Body of pancreas (tissue), 4 donors: ENCODE measurements at regions not wholly inside any gene's neighbourhood (a gene's known extent, or its start where the extent isn't known, plus 50 kb on each side); places are given as distances from the start of the nearest gene placed in this dataset.

ENCODE experiments used
- CTCF ChIP-seq, 7 experiments: fragments of 450-650 bp in 4 of 7; fragments of 200-600 bp in 3 of 7; sonication (generic) in 3 of 7; IDR thresholded peaks; one replicate each; pipeline ENCODE4 v1.5.1; 2016 to 2019; ENCODE audit warnings: antibody characterized with exemption in 7 of 7
- POLR2A ChIP-seq, 3 donors: fragments of 450-650 bp; IDR thresholded peaks; one replicate each; pipeline ENCODE4 v1.6.1; 2016; ENCODE audit warnings: antibody characterized with exemption in 3 of 3, mild to moderate bottlenecking in 2 of 3

- TF ChIP-seq CTCF (IDR thresholded peaks at IDR 0.05) (no peak), POLR2A (IDR thresholded peaks at IDR 0.05) (no peak)
These were observed 455.4 kb upstream of the LRRTM4 start for GRCh38 chr2:77977471-77978063.
